HepG2 (cell line): ENCODE measurements at regions not wholly inside any gene's neighbourhood (a gene's known extent, or its start where the extent isn't known, plus 50 kb on each side); places are given as distances from the start of the nearest gene placed in this dataset.

Experiments used
- ATAC-seq: fragments of 200-7000 bp; cut with Tn5 transposase; 3 replicates; pipeline ENCODE4 v1.9.1; 2020; ENCODE audit warnings: mild to moderate bottlenecking, moderate library complexity
- BruUV-seq: library from RNA; stranded (reverse); fragments of 400-500 nt; replicated peaks from 2 replicates; lab custom pipeline; 2021; lab: Mats Ljungman, UMichigan
- CTCF ChIA-PET: fragments of 300-600 bp; formaldehyde crosslinking; extraction: SDS; loops from one replicate; lab custom pipeline; 2021; ENCODE audit warnings: low total read pairs, inconsistent platforms, low intra/inter-chr PET ratio; lab: Yijun Ruan, JAX
- POLR2A ChIA-PET: fragments of 350-600 bp; sonication (Branson Sonifier 250); formaldehyde crosslinking; loops from one replicate; lab custom pipeline; 2020; ENCODE audit warnings: antibody characterized with exemption, inconsistent platforms; lab: Yijun Ruan, JAX
- DNase-seq: peaks from one replicate; pipeline ENCODE4 v3.0.0-alpha.2; 2015; ENCODE audit warnings: low spot score
- FAIRE-seq: peaks from 3 replicates; lab custom pipeline; 2011; peaks lifted over from hg19 to GRCh38; lab: Jason Lieb, UNC
- H2AFZ ChIP-seq: one replicate; pipeline ENCODE4 v1.6.1; 2011; ENCODE audit warnings: low read length, inconsistent platforms
- H3K27ac ChIP-seq: fragments of 300-600 bp; 3 replicates; pipeline ENCODE4 v1.8.0; 2011; ENCODE audit warnings: mixed run types, mild to moderate bottlenecking, mixed read lengths, low read length, inconsistent platforms; ENCODE audit not compliant: insufficient read depth; ENCODE audit errors: extremely low read length
- H3K27me3 ChIP-seq, 2 experiments: fragments of 200-600 bp in 1 of 2; 2 replicates in 1 of 2; 3 replicates in 1 of 2; pipeline versions ENCODE4 v1.6.0 to v1.8.0; 2011; ENCODE audit warnings: low read length in 2 of 2, mild to moderate bottlenecking in 2 of 2, moderate library complexity in 2 of 2, inconsistent platforms in 1 of 2; ENCODE audit not compliant: insufficient read depth in 2 of 2, control insufficient read depth in 1 of 2
- H3K36me3 ChIP-seq, 2 experiments: fragments of 200-600 bp in 1 of 2; replicated peaks in 1 of 2; 2 replicates in 1 of 2; 3 replicates in 1 of 2; pipeline versions ENCODE4 v1.5.1 to v1.8.0; 2011; ENCODE audit warnings: low read length in 2 of 2, inconsistent platforms in 1 of 2; ENCODE audit not compliant: insufficient read depth in 2 of 2, control insufficient read depth in 1 of 2
- H3K4me1 ChIP-seq: 2 replicates; pipeline ENCODE4 v1.5.1; 2012; ENCODE audit warnings: low read length, inconsistent platforms; ENCODE audit not compliant: insufficient read depth
- H3K4me2 ChIP-seq: 2 replicates; pipeline ENCODE4 v1.6.0; 2011; ENCODE audit warnings: low read depth, low read length, inconsistent platforms
- H3K4me3 ChIP-seq, 3 experiments: fragments of 200-600 bp in 1 of 3; sonication (generic), shearing (Covaris generic) in 1 of 3; replicated peaks in 1 of 3; 2 replicates each; pipeline ENCODE4 v1.5.1; 2011 to 2016; ENCODE audit warnings: low read length in 3 of 3, inconsistent platforms in 2 of 3, low read depth in 2 of 3, mild to moderate bottlenecking in 2 of 3, control low read depth in 1 of 3, mixed read lengths in 1 of 3; ENCODE audit not compliant: insufficient read depth in 1 of 3
- H3K79me2 ChIP-seq: one replicate; pipeline ENCODE4 v1.6.1; 2011; ENCODE audit warnings: low read length, inconsistent platforms; ENCODE audit not compliant: insufficient read depth
- H3K9ac ChIP-seq: 2 replicates; pipeline ENCODE4 v1.6.0; 2011; ENCODE audit warnings: mild to moderate bottlenecking, low read depth, low read length, inconsistent platforms; ENCODE audit not compliant: insufficient read depth
- H3K9me3 ChIP-seq: 2 replicates; pipeline ENCODE4 v1.5.1; 2012; ENCODE audit warnings: mild to moderate bottlenecking, low read length
- H4K20me1 ChIP-seq: 2 replicates; pipeline ENCODE4 v1.6.0; 2011; ENCODE audit warnings: inconsistent platforms, mild to moderate bottlenecking, low read length, moderate library complexity; ENCODE audit not compliant: insufficient read depth
- CSRNP2 ChIP-seq: sonication (generic); formaldehyde crosslinking; conservative IDR thresholded peaks from 2 replicates; pipeline ENCODE4 v1.8.0; 2022; ENCODE audit warnings: low read depth, missing genetic modification reagents
- DMAP1 ChIP-seq: IDR thresholded peaks from 2 replicates; pipeline ENCODE4 v1.6.1; 2016
- HOMEZ ChIP-seq: IDR thresholded peaks from 2 replicates; pipeline ENCODE4 v1.6.1; 2016; ENCODE audit warnings: low read depth
- MNT ChIP-seq: fragments of 450-650 bp; IDR thresholded peaks from 2 replicates; pipeline ENCODE4 v1.6.1; 2016
- POLR2AphosphoS2 ChIP-seq: IDR thresholded peaks from 2 replicates; pipeline ENCODE4 v1.6.1; 2011; ENCODE audit warnings: low read depth, low read length, improper control_type of control experiment
- POLR2G ChIP-seq: fragments of 200-400 bp; formaldehyde crosslinking; IDR thresholded peaks from 2 replicates; pipeline ENCODE4 v1.6.1; 2018; ENCODE audit warnings: mild to moderate bottlenecking, low read depth, low read length, moderate library complexity
- SNAPC5 ChIP-seq: sonication (generic); formaldehyde crosslinking; IDR thresholded peaks from 2 replicates; pipeline ENCODE4 v1.8.1; 2023; ENCODE audit warnings: mild to moderate bottlenecking, missing genetic modification reagents, borderline replicate concordance
- TFAP4 ChIP-seq: sonication (generic); IDR thresholded peaks from 2 replicates; pipeline ENCODE4 v1.6.1; 2016; ENCODE audit warnings: low read depth, borderline replicate concordance
- ZBTB44 ChIP-seq: sonication (generic); formaldehyde crosslinking; IDR thresholded peaks from 2 replicates; pipeline ENCODE4 v1.4.0; 2020; ENCODE audit warnings: missing genetic modification reagents
- ZNF33A ChIP-seq: sonication (generic); formaldehyde crosslinking; IDR thresholded peaks from 2 replicates; pipeline ENCODE4 v1.5.1; 2020; ENCODE audit warnings: missing genetic modification reagents, mild to moderate bottlenecking, moderate library complexity, borderline replicate concordance
- ZNF609 ChIP-seq: sonication (generic); formaldehyde crosslinking; IDR thresholded peaks from 2 replicates; pipeline ENCODE4 v1.4.0; 2020; ENCODE audit warnings: mild to moderate bottlenecking, missing genetic modification reagents, borderline replicate concordance
- ZNF766 ChIP-seq: sonication (generic); formaldehyde crosslinking; IDR thresholded peaks from 2 replicates; pipeline ENCODE4 v1.5.0; 2020; ENCODE audit warnings: missing genetic modification reagents, borderline replicate concordance
- WGBS: methylation state at CpG from one replicate; pipeline ENCODE4 v1.1.6; 2017; ENCODE audit warnings: low lambda C conversion rate; 5-methylcytosine and 5-hydroxymethylcytosine counted together
- in situ Hi-C: cut with HindIII; loops from 2 replicates; pipeline ENCODE4 v1.10.0; 2017; ENCODE audit warnings: low pct_unique_long_range_greater_than_20kb; ENCODE audit not compliant: extremely low pct_ligation_motif_present
- intact Hi-C: fragments of 100-400 bp; cut with micrococcal nuclease; formaldehyde crosslinking; loops from one replicate; pipeline ENCODE4 v1.10.0; 2022; ENCODE audit not compliant: unreplicated experiment

GRCh38 chr2:143844986-143845385, 674.9 kb downstream of the ZEB2 start:
- ATAC-seq (no peak), FAIRE-seq (no peak), DNase-seq (no peak)
- Histone ChIP-seq H2AFZ (no peak overlapping the region), H4K20me1 (no peaks in the 10 kb centered on the region), H3K9ac (no peak overlapping the region), H3K4me1 (no peaks in the 10 kb centered on the region), H3K4me2 (no peak overlapping the region), H3K79me2 (no peaks in the 10 kb centered on the region), H3K27me3 (peaks cover 0 to 3% of the 10 kb centered on the region in 2 experiments; a peak in 1 of 5 replicates), H3K36me3 (no peaks in the 10 kb centered on the region), H3K4me3 (no peak overlapping the region), H3K9me3 (no peaks in the 10 kb centered on the region), H3K27ac (no peak overlapping the region)
- ChIA-PET POLR2A (no interaction called here), CTCF (no interaction called here)
- intact Hi-C loops = no loop called here
- WGBS = 8% methylated on average over 6 of the region's 6 CpGs
- in situ Hi-C loops = no loop called here
- BruUV-seq = no TSS peak
- TF ChIP-seq POLR2G (no peak), ZBTB44 (no peak), ZNF766 (CRISPR knock-in tag) (no peak), CSRNP2 (no peak), ZNF33A (CRISPR knock-in tag) (no peak), ZNF609 (CRISPR knock-in tag) (no peak), SNAPC5 (no peak), MNT (no peak), TFAP4 (no peak), DMAP1 (CRISPR knock-in tag) (no peak), POLR2AphosphoS2 (no peak), HOMEZ (CRISPR knock-in tag) (no peak)
